Psoas muscle (tissue), 7 donors: ENCODE measurements at regions not wholly inside any gene's neighbourhood (a gene's known extent, or its start where the extent isn't known, plus 50 kb on each side); places are given as distances from the start of the nearest gene placed in this dataset.

Source experiments
- ATAC-seq, 4 donors: fragments of 200-7000 bp; cut with Tn5 transposase; one replicate each; pipeline ENCODE4 v1.9.1; 2020; ENCODE audit warnings: moderate library complexity in 3 of 4, mild to moderate bottlenecking in 2 of 4
- DNase-seq, 2 donors: peaks; one replicate each; pipeline ENCODE4 v3.0.0-alpha.2; 2020
- H3K27ac ChIP-seq: fragments of 200-600 bp; one replicate; pipeline ENCODE4 v1.8.0; 2022
- H3K27me3 ChIP-seq, 3 donors: fragments of 200-600 bp in 1 of 3; one replicate each; pipeline versions ENCODE4 v1.6.1 to v1.8.0; 2013 to 2022; ENCODE audit warnings: low read length in 2 of 3, mild to moderate bottlenecking in 2 of 3, moderate library complexity in 1 of 3; ENCODE audit not compliant: insufficient read depth in 3 of 3
- H3K36me3 ChIP-seq, 2 donors: fragments of 200-600 bp in 1 of 2; one replicate each; pipeline versions ENCODE4 v1.6.1 to v1.8.0; 2013 to 2022; ENCODE audit warnings: low read depth in 1 of 2, mild to moderate bottlenecking in 1 of 2, moderate library complexity in 1 of 2; ENCODE audit not compliant: insufficient read depth in 1 of 2
- H3K4me1 ChIP-seq: fragments of 200-600 bp; one replicate; pipeline ENCODE4 v1.8.0; 2022
- H3K4me3 ChIP-seq: fragments of 200-600 bp; one replicate; pipeline ENCODE4 v1.8.0; 2022; ENCODE audit warnings: mild to moderate bottlenecking
- H3K9me3 ChIP-seq: fragments of 200-600 bp; one replicate; pipeline ENCODE4 v1.8.0; 2022
- CTCF ChIP-seq: fragments of 200-600 bp; IDR thresholded peaks from one replicate; pipeline ENCODE4 v1.8.0; 2022; ENCODE audit warnings: antibody characterized with exemption
- WGBS, 3 donors: extraction: QIAGEN DNeasy Blood & Tissue Kit; methylation state at CpG; one replicate each; pipeline versions ENCODE4 v1.1.6 to v1.1.7; 2013; 5-methylcytosine and 5-hydroxymethylcytosine counted together
- intact Hi-C, 2 donors: fragments of 100-400 bp; cut with DNase I; formaldehyde crosslinking; loops; one replicate each; pipeline versions ENCODE4 v1.11.0 to v1.14.2; 2022
- donor health status: healthy with polysubstance abuse.
- donor health status: DM: no; HTN: no; CAD: no; lungs with moderate emphysema.
- donor health status: Bipolar disorder and iron deficiency.
- donor health status: healthy.
- donor health status: DM: yes; HTN: yes; CAD: no.
- donor health status: DM: no; HTN: no; CAD: no.
- donor health status: DM: yes; HTN: yes; CAD: no.

DNA sequence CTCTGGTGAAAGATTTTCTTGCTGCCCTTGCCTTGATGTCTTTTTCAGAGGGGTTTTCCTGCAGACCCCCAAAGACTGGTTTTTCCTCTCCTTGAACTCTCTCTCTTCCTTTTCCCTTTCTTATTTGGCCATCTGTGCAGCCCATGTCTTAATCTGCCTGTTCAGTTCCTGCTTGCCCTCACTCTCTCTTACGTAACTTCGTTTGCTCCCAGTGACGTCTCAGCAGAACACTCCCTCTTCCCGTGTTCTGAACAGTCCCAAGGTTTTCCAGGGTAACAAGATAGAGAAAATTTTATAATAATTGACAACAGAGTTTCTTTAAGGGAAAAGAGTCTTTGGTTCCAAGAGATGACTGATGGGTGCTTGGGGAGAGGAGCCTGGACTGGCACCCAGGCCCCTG is 109.1 kb upstream of the LMO4 start:
- 72 to 81% (median 76%) methylated on average over 4 of the region's 4 CpGs for WGBS, 3 donors
- no peak overlapping the region for H3K4me3 ChIP-seq
- DNase-seq (no peak), ATAC-seq (no peak)
- no peaks in the 10 kb centered on the region for H3K36me3 ChIP-seq
- intact Hi-C loops = no loop called here
- H3K27ac ChIP-seq = no peak overlapping the region
- H3K4me1 ChIP-seq = no peaks in the 10 kb centered on the region
- H3K9me3 ChIP-seq = no peaks in the 10 kb centered on the region
- no peaks in the 10 kb centered on the region for H3K27me3 ChIP-seq
- TF ChIP-seq CTCF = no peak

- no peak for DNase-seq
- Histone ChIP-seq H3K4me1 (no peaks in the 10 kb centered on the region), H3K36me3 (no peaks in the 10 kb centered on the region), H3K27ac (no peak overlapping the region), H3K9me3 (no peaks in the 10 kb centered on the region), H3K4me3 (no peak overlapping the region), H3K27me3 (no peaks in the 10 kb centered on the region)
- no peak for TF ChIP-seq CTCF
- 89 to 97% (median 93%) methylated on average over 1 of the region's 1 CpG for WGBS, 3 donors
- no peak for ATAC-seq
- intact Hi-C loops = no loop called here
These were observed 107.7 kb upstream of the LMO4 start for GRCh38 chr1:87220993-87221392.

- WGBS, 3 donors = 46 to 75% (median 71%) methylated on average over 2 of the region's 2 CpGs
- no peak overlapping the region for H3K4me3 ChIP-seq
- no peaks in the 10 kb centered on the region for H3K27me3 ChIP-seq
- no peaks in the 10 kb centered on the region for H3K9me3 ChIP-seq
- intact Hi-C loops = no loop called here
- ATAC-seq (peak in 3 of 4 donors; percentile 34 to 80 (median 62)), DNase-seq (no peak)
- no peak overlapping the region for H3K27ac ChIP-seq
- TF ChIP-seq CTCF = no peak
- H3K4me1 ChIP-seq = no peaks in the 10 kb centered on the region
- H3K36me3 ChIP-seq = no peaks in the 10 kb centered on the region
These were observed 104.5 kb upstream of the LMO4 start for GRCh38 chr1:87224201-87224600.

GRCh38 chr1:87225171-87225570 is 103.5 kb upstream of the LMO4 start:
- 83 to 93% (median 84%) methylated on average over 3 of the region's 3 CpGs for WGBS, 3 donors
- TF ChIP-seq CTCF = no peak
- no peak overlapping the region for H3K4me3 ChIP-seq

GRCh38 chr1:87226341-87226760 is 102.3 kb upstream of the LMO4 start:
- intact Hi-C loops = no loop called here
- Histone ChIP-seq H3K36me3 (no peaks in the 10 kb centered on the region), H3K27me3 (no peaks in the 10 kb centered on the region), H3K4me1 (no peaks in the 10 kb centered on the region), H3K27ac (no peak overlapping the region), H3K4me3 (no peak overlapping the region), H3K9me3 (no peaks in the 10 kb centered on the region)
- 51 to 55% (median 52%) methylated on average over 8 of the region's 8 CpGs for WGBS, 3 donors
- DNase-seq (peak; percentile 78 to 85), ATAC-seq (peak; percentile 57 to 73 (median 63))
- TF ChIP-seq CTCF = no peak

More at GRCh38 chr1:87225171-87225570, 103.5 kb upstream of the LMO4 start:
- Histone ChIP-seq H3K4me1 (no peaks in the 10 kb centered on the region), H3K9me3 (no peaks in the 10 kb centered on the region), H3K36me3 (no peaks in the 10 kb centered on the region), H3K27ac (no peak overlapping the region), H3K27me3 (no peaks in the 10 kb centered on the region)
- DNase-seq (no peak), ATAC-seq (no peak)
- intact Hi-C loops = no loop called here
